Prostate gland (tissue), 2 donors: ENCODE measurements at regions not wholly inside any gene's neighbourhood (a gene's known extent, or its start where the extent isn't known, plus 50 kb on each side); places are given as distances from the start of the nearest gene placed in this dataset.

ENCODE experiments used
- DNase-seq: peaks from one replicate; pipeline ENCODE4 v3.0.0-alpha.2; 2019; ENCODE audit warnings: low spot score
- H3K27ac ChIP-seq, 2 donors: fragments of 200-600 bp; sonication (generic); 2 replicates each; pipeline ENCODE4 v1.5.1; 2017 to 2019
- H3K27me3 ChIP-seq: fragments of 200-600 bp; sonication (generic); replicated peaks from 2 replicates; pipeline ENCODE4 v1.5.1; 2019; ENCODE audit not compliant: insufficient read depth
- H3K36me3 ChIP-seq, 2 donors: fragments of 200-600 bp; sonication (generic); 1 replicate in 1 of 2; 2 replicates in 1 of 2; pipeline versions ENCODE4 v1.5.1 to v1.8.1; 2017 to 2019
- H3K4me1 ChIP-seq: fragments of 200-600 bp; sonication (generic); replicated peaks from 2 replicates; pipeline ENCODE4 v1.5.1; 2019
- H3K4me3 ChIP-seq, 2 donors: fragments of 200-600 bp; sonication (generic); 2 replicates each; pipeline ENCODE4 v1.5.1; 2017 to 2019
- H3K9me3 ChIP-seq: fragments of 200-600 bp; sonication (generic); 2 replicates; pipeline ENCODE4 v1.5.1; 2017
- CTCF ChIP-seq, 4 experiments: fragments of 200-600 bp in 2 of 4; fragments of 450-650 bp in 2 of 4; sonication (generic) in 2 of 4; IDR thresholded peaks; 1 replicate in 3 of 4; 2 replicates in 1 of 4; pipeline ENCODE4 v1.5.1; 2016 to 2019; ENCODE audit warnings: antibody characterized with exemption in 4 of 4, mild to moderate bottlenecking in 2 of 4, moderate library complexity in 2 of 4
- POLR2A ChIP-seq: fragments of 450-650 bp; IDR thresholded peaks from one replicate; pipeline ENCODE4 v1.6.1; 2016; ENCODE audit warnings: antibody characterized with exemption, mild to moderate bottlenecking
- POLR2AphosphoS5 ChIP-seq: sonication (generic); formaldehyde crosslinking; IDR thresholded peaks from one replicate; pipeline ENCODE4 v1.6.1; 2017; ENCODE audit warnings: antibody characterized with exemption
- WGBS: methylation state at CpG from one replicate; pipeline ENCODE4 v1.1.5; 2018; 5-methylcytosine and 5-hydroxymethylcytosine counted together
- intact Hi-C: fragments of 100-400 bp; cut with DNase I; formaldehyde crosslinking; loops from one replicate; pipeline ENCODE4 v1.14.2; 2022

GRCh38 chr7:116083796-116084195, 53.2 kb upstream of the TFEC start:
- H3K4me3 ChIP-seq = no peak overlapping the region

GRCh38 chr7:116086547-116087045, 56.0 kb upstream of the TFEC start:
- Histone ChIP-seq H3K27me3 (no peaks in the 10 kb centered on the region), H3K27ac (no peak overlapping the region), H3K4me3 (no peak overlapping the region), H3K9me3 (no peaks in the 10 kb centered on the region), H3K36me3 (no peaks in the 10 kb centered on the region), H3K4me1 (no peaks in the 10 kb centered on the region)
- TF ChIP-seq CTCF (IDR thresholded peaks at IDR 0.05) (no peak), POLR2A (no peak), POLR2AphosphoS5 (no peak)
- 89% methylated on average over 3 of the region's 3 CpGs for WGBS
- DNase-seq = no peak
- intact Hi-C loops = no loop called here

More at GRCh38 chr7:116083796-116084195, 53.2 kb upstream of the TFEC start:
- Histone ChIP-seq H3K27me3 (no peaks in the 10 kb centered on the region), H3K36me3 (no peaks in the 10 kb centered on the region), H3K4me1 (no peaks in the 10 kb centered on the region), H3K27ac (no peak overlapping the region), H3K9me3 (no peaks in the 10 kb centered on the region)
- intact Hi-C loops = no loop called here
- TF ChIP-seq POLR2A (no peak), POLR2AphosphoS5 (no peak), CTCF (IDR thresholded peaks at IDR 0.05) (no peak)
- DNase-seq = no peak
- WGBS = 85% methylated on average over 2 of the region's 2 CpGs

DNA sequence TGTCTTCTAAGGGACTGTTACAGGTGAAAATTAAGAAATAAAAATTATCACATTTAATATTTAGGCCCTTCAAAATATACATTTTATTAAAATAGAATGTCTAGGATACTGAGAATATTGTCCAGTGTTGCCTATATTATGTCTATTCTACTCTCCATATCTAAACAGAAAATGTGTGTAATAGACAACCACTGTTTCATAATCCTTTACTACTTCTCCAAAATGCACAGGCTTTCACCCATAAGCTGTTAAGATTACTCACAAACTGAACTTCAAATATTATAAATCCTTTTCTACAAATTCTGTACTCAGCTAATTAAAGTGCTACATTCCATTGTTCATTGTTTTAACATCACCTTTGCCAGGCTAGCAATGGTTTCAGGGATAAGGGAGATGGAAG, 56.7 kb upstream of the TFEC start:
- Histone ChIP-seq H3K9me3 (no peaks in the 10 kb centered on the region), H3K4me3 (no peak overlapping the region), H3K36me3 (no peaks in the 10 kb centered on the region), H3K27me3 (no peaks in the 10 kb centered on the region), H3K4me1 (no peaks in the 10 kb centered on the region), H3K27ac (no peak overlapping the region)
- TF ChIP-seq POLR2A (no peak), POLR2AphosphoS5 (no peak), CTCF (IDR thresholded peaks at IDR 0.05) (no peak)
- no peak for DNase-seq
- intact Hi-C loops = no loop called here

- Histone ChIP-seq H3K36me3 (no peaks in the 10 kb centered on the region), H3K4me3 (no peak overlapping the region), H3K27ac (no peak overlapping the region), H3K4me1 (no peaks in the 10 kb centered on the region), H3K27me3 (no peaks in the 10 kb centered on the region), H3K9me3 (no peaks in the 10 kb centered on the region)
- TF ChIP-seq POLR2AphosphoS5 (no peak), CTCF (IDR thresholded peaks at IDR 0.05) (no peak), POLR2A (no peak)
- WGBS = 69% methylated on average over 2 of the region's 2 CpGs
- intact Hi-C loops = no loop called here
- no peak for DNase-seq
Measured at GRCh38 chr7:116087984-116088383, 57.4 kb upstream of the TFEC start.

GRCh38 chr7:116089293-116089692, 58.7 kb upstream of the TFEC start:
- 91% methylated on average over 1 of the region's 1 CpG for WGBS
- no peak for DNase-seq
- intact Hi-C loops = no loop called here
- Histone ChIP-seq H3K4me1 (no peaks in the 10 kb centered on the region), H3K9me3 (no peaks in the 10 kb centered on the region), H3K4me3 (no peak overlapping the region), H3K27ac (no peak overlapping the region), H3K36me3 (no peaks in the 10 kb centered on the region), H3K27me3 (no peaks in the 10 kb centered on the region)
- TF ChIP-seq CTCF (IDR thresholded peaks at IDR 0.05) (no peak), POLR2A (no peak), POLR2AphosphoS5 (no peak)
